H9 (cell line): ENCODE measurements at regions not wholly inside any gene's neighbourhood (a gene's known extent, or its start where the extent isn't known, plus 50 kb on each side); places are given as distances from the start of the nearest gene placed in this dataset.

Experiments used
- DNase-seq: peaks from one replicate; pipeline ENCODE4 v3.0.0-alpha.2; 2017
- H2AFZ ChIP-seq: one replicate; pipeline ENCODE4 v1.6.1; 2013; ENCODE audit warnings: mild to moderate bottlenecking, low read length, control low read depth, moderate library complexity
- H2AK5ac ChIP-seq: 2 replicates; pipeline ENCODE4 v1.6.1; 2013; ENCODE audit warnings: low read length, control low read depth, mixed read lengths; ENCODE audit not compliant: insufficient read length
- H2BK120ac ChIP-seq: one replicate; pipeline ENCODE4 v1.6.1; 2013; ENCODE audit warnings: low read depth, mild to moderate bottlenecking, low read length, control low read depth, inconsistent platforms; ENCODE audit not compliant: poor library complexity, severe bottlenecking
- H2BK12ac ChIP-seq: 2 replicates; pipeline ENCODE4 v1.6.1; 2013; ENCODE audit warnings: low read length, control low read depth, mixed read lengths, low read depth; ENCODE audit not compliant: insufficient read length
- H2BK15ac ChIP-seq: 2 replicates; pipeline ENCODE4 v1.6.1; 2013; ENCODE audit warnings: low read depth, low read length, control low read depth
- H2BK20ac ChIP-seq: one replicate; pipeline ENCODE4 v1.6.1; 2013; ENCODE audit warnings: low read depth, mild to moderate bottlenecking, low read length, control low read depth, inconsistent platforms; ENCODE audit not compliant: poor library complexity, severe bottlenecking
- H2BK5ac ChIP-seq: 2 replicates; pipeline ENCODE4 v1.6.1; 2013; ENCODE audit warnings: low read length, control low read depth, mixed read lengths; ENCODE audit not compliant: insufficient read length
- H3K14ac ChIP-seq: 2 replicates; pipeline ENCODE4 v1.6.1; 2013; ENCODE audit warnings: low read length, control low read depth; ENCODE audit not compliant: insufficient read depth
- H3K18ac ChIP-seq: 2 replicates; pipeline ENCODE4 v1.6.1; 2013; ENCODE audit warnings: low read depth, mild to moderate bottlenecking, mixed read lengths, low read length, control low read depth; ENCODE audit not compliant: insufficient read length
- H3K23ac ChIP-seq: 2 replicates; pipeline ENCODE4 v1.6.1; 2013; ENCODE audit warnings: low read length, control low read depth, mixed read lengths, low read depth; ENCODE audit not compliant: insufficient read length
- H3K23me2 ChIP-seq: 2 replicates; pipeline ENCODE4 v1.6.1; 2013; ENCODE audit warnings: low read depth, mild to moderate bottlenecking, mixed read lengths, low read length, control low read depth; ENCODE audit not compliant: insufficient read length, poor library complexity, severe bottlenecking
- H3K27ac ChIP-seq: 2 replicates; pipeline ENCODE4 v1.5.1; 2013; ENCODE audit warnings: low read length, control low read depth, mixed read lengths, low read depth; ENCODE audit not compliant: insufficient read length
- H3K27me3 ChIP-seq: 2 replicates; pipeline ENCODE4 v1.6.1; 2013; ENCODE audit warnings: low read length, control low read depth, inconsistent platforms; ENCODE audit not compliant: insufficient read depth
- H3K4ac ChIP-seq: 2 replicates; pipeline ENCODE4 v1.6.1; 2013; ENCODE audit warnings: low read depth, mild to moderate bottlenecking, control low read depth, inconsistent platforms, low read length, moderate library complexity
- H3K4me1 ChIP-seq: 2 replicates; pipeline ENCODE4 v1.6.1; 2013; ENCODE audit warnings: low read length, control low read depth, inconsistent platforms; ENCODE audit not compliant: insufficient read depth
- H3K4me2 ChIP-seq: 2 replicates; pipeline ENCODE4 v1.6.1; 2013; ENCODE audit warnings: low read length, control low read depth, mixed read lengths; ENCODE audit not compliant: insufficient read length, insufficient read depth
- H3K56ac ChIP-seq: 2 replicates; pipeline ENCODE4 v1.6.1; 2013; ENCODE audit warnings: low read depth, mild to moderate bottlenecking, mixed read lengths, low read length, control low read depth; ENCODE audit not compliant: insufficient read length
- H3K79me1 ChIP-seq: 2 replicates; pipeline ENCODE4 v1.6.1; 2013; ENCODE audit warnings: low read depth, mild to moderate bottlenecking, moderate library complexity, low read length, control low read depth, inconsistent platforms; ENCODE audit not compliant: insufficient read depth, poor library complexity, severe bottlenecking
- H3K79me2 ChIP-seq: 2 replicates; pipeline ENCODE4 v1.6.1; 2013; ENCODE audit warnings: low read length, control low read depth, inconsistent platforms; ENCODE audit not compliant: insufficient read depth
- H3K9ac ChIP-seq: 2 replicates; pipeline ENCODE4 v1.6.1; 2013; ENCODE audit warnings: low read length, control low read depth, mixed read lengths; ENCODE audit not compliant: insufficient read length; ENCODE audit errors: extremely low read depth
- H3K9me3 ChIP-seq: one replicate; pipeline ENCODE4 v1.6.1; 2013; ENCODE audit warnings: low read depth, low read length, inconsistent platforms; ENCODE audit not compliant: control insufficient read depth
- H3T11ph ChIP-seq: one replicate; pipeline ENCODE4 v1.6.1; 2013; ENCODE audit warnings: mild to moderate bottlenecking, low read length, control low read depth, inconsistent platforms
- H4K20me1 ChIP-seq: one replicate; pipeline ENCODE4 v1.6.1; 2013; ENCODE audit not compliant: control insufficient read depth, insufficient read length, insufficient read depth
- H4K5ac ChIP-seq: 2 replicates; pipeline ENCODE4 v1.6.1; 2013; ENCODE audit warnings: low read depth, mild to moderate bottlenecking, mixed read lengths, low read length, control low read depth; ENCODE audit not compliant: insufficient read length
- H4K8ac ChIP-seq: replicated peaks from 2 replicates; pipeline ENCODE4 v1.6.1; 2013; ENCODE audit warnings: low read length, control low read depth, mixed read lengths, low read depth; ENCODE audit not compliant: insufficient read length
- H4K91ac ChIP-seq: 2 replicates; pipeline ENCODE4 v1.6.1; 2013; ENCODE audit warnings: low read depth, mild to moderate bottlenecking, moderate library complexity, mixed read lengths, low read length, control low read depth; ENCODE audit not compliant: insufficient read length
- H3K27ac Mint-ChIP-seq, 3 experiments: 2 replicates in 2 of 3; 3 replicates in 1 of 3; pipeline ENCODE4 v1.8.0; 2020 to 2021; ENCODE audit warnings: mixed read lengths in 3 of 3, mild to moderate bottlenecking in 1 of 3, moderate library complexity in 1 of 3
- H3K27me3 Mint-ChIP-seq: 2 replicates; pipeline ENCODE4 v1.8.0; 2021; ENCODE audit warnings: low read depth, mild to moderate bottlenecking, moderate library complexity, mixed read lengths
- H3K36me3 Mint-ChIP-seq, 3 experiments: 2 replicates in 2 of 3; 3 replicates in 1 of 3; pipeline ENCODE4 v1.8.0; 2020 to 2021; ENCODE audit warnings: low read depth in 3 of 3, mixed read lengths in 3 of 3; ENCODE audit not compliant: insufficient read depth in 1 of 3
- H3K4me1 Mint-ChIP-seq, 2 experiments: 2 replicates each; pipeline ENCODE4 v1.8.0; 2020; ENCODE audit warnings: mixed read lengths in 2 of 2
- H3K4me3 Mint-ChIP-seq, 2 experiments: 2 replicates in 1 of 2; 3 replicates in 1 of 2; pipeline ENCODE4 v1.8.0; 2020 to 2021; ENCODE audit warnings: mild to moderate bottlenecking in 2 of 2, mixed read lengths in 2 of 2, moderate library complexity in 1 of 2
- H3K9me3 Mint-ChIP-seq, 2 experiments: 2 replicates in 1 of 2; 3 replicates in 1 of 2; pipeline ENCODE4 v1.8.0; 2020; ENCODE audit warnings: mild to moderate bottlenecking in 2 of 2, mixed read lengths in 2 of 2, moderate library complexity in 1 of 2
- CTCF ChIP-seq: fragments of 200-600 bp; sonication (generic); conservative IDR thresholded peaks from 3 replicates; pipeline ENCODE4 v1.8.0; 2021; ENCODE audit warnings: antibody characterized with exemption, mild to moderate bottlenecking
- WGBS: extraction: QIAGEN DNeasy Blood & Tissue Kit; methylation state at CpG from one replicate; pipeline ENCODE4 v1.1.7; 2013; ENCODE audit warnings: missing lambda C conversion rate, low lambda C conversion rate, mixed read lengths; ENCODE audit not compliant: insufficient read length; ENCODE audit errors: extremely low coverage; 5-methylcytosine and 5-hydroxymethylcytosine counted together

GRCh38 chr4:10879411-10880110 lies 195.0 kb upstream of the CLNK start:
- Mint-ChIP-seq H3K36me3 (no peaks in the 10 kb centered on the region), H3K4me1 (peaks cover 0 to 8% of the 10 kb centered on the region in 2 experiments; a peak in 2 of 4 replicates), H3K27me3 (no peaks in the 10 kb centered on the region), H3K4me3 (no peak overlapping the region), H3K27ac (no peak overlapping the region), H3K9me3 (no peaks in the 10 kb centered on the region)
- H3K23me2 ChIP-seq, result no peaks in the 10 kb centered on the region
- no peak overlapping the region for H3K23ac ChIP-seq
- no peaks in the 10 kb centered on the region for H3K79me2 ChIP-seq
- no peak overlapping the region for H2BK20ac ChIP-seq
- no peak for TF ChIP-seq CTCF
- H3K79me1 ChIP-seq, result no peaks in the 10 kb centered on the region
- H2AFZ ChIP-seq, result no peak overlapping the region
- WGBS, result no CpG with 5 or more reads among the region's 4 CpGs
- H2BK5ac ChIP-seq, result no peak overlapping the region
- no peak overlapping the region for H2BK12ac ChIP-seq
- H3T11ph ChIP-seq, result no peak overlapping the region
- H4K8ac ChIP-seq, result no peak overlapping the region
- peaks cover 5% of the 10 kb centered on the region; the same call in 1 of the 2 replicates for H3K4me1 ChIP-seq
- no peak overlapping the region for H2AK5ac ChIP-seq
- no peak overlapping the region for H3K27ac ChIP-seq
- DNase-seq, result no peak
- no peaks in the 10 kb centered on the region for H3K27me3 ChIP-seq
- no peak overlapping the region for H2BK15ac ChIP-seq
- H3K9ac ChIP-seq, result no peak overlapping the region
- no peak overlapping the region for H2BK120ac ChIP-seq
- no peak overlapping the region for H4K5ac ChIP-seq
- H4K20me1 ChIP-seq, result no peaks in the 10 kb centered on the region
- no peak overlapping the region for H3K4me2 ChIP-seq
- H3K4ac ChIP-seq, result no peak overlapping the region
- no peaks in the 10 kb centered on the region for H3K9me3 ChIP-seq
- no peak overlapping the region for H4K91ac ChIP-seq
- H3K18ac ChIP-seq, result no peak overlapping the region
- no peak overlapping the region for H3K14ac ChIP-seq
- H3K56ac ChIP-seq, result no peak overlapping the region
